Adrenal gland (tissue), 9 donors: ENCODE measurements at regions not wholly inside any gene's neighbourhood (a gene's known extent, or its start where the extent isn't known, plus 50 kb on each side); places are given as distances from the start of the nearest gene placed in this dataset.
"Not testable (repeated sequence)": the region's sequence is repeated elsewhere in the genome, so short reads cannot be mapped to it uniquely, and the experiment has no call there.

Experiments used
- DNase-seq, 7 donors: peaks; one replicate each; pipeline ENCODE4 v3.0.0-alpha.2; 2019 to 2020
- H3K27ac ChIP-seq, 5 donors: fragments of 200-600 bp; sonication (generic) in 4 of 5; 1 replicate in 3 of 5; 2 replicates in 2 of 5; pipeline versions ENCODE4 v1.5.1 to v1.8.0; 2016 to 2020; ENCODE audit warnings: mild to moderate bottlenecking in 1 of 5
- H3K27me3 ChIP-seq: fragments of 200-600 bp; 2 replicates; pipeline ENCODE4 v1.8.0; 2021
- H3K36me3 ChIP-seq, 2 donors: fragments of 200-600 bp; replicated peaks in 1 of 2; 1 replicate in 1 of 2; 2 replicates in 1 of 2; pipeline versions ENCODE4 v1.5.1 to v1.8.0; 2018 to 2022
- H3K4me1 ChIP-seq, 2 donors: fragments of 200-600 bp; replicated peaks in 1 of 2; 1 replicate in 1 of 2; 2 replicates in 1 of 2; pipeline versions ENCODE4 v1.5.1 to v1.8.0; 2018 to 2021
- H3K4me3 ChIP-seq, 4 donors: fragments of 200-600 bp; sonication (generic) in 3 of 4; one replicate each; pipeline ENCODE4 v1.5.1; 2016 to 2018
- H3K9me3 ChIP-seq, 3 donors: fragments of 200-600 bp; sonication (generic) in 1 of 3; replicated peaks in 1 of 3; 1 replicate in 2 of 3; 2 replicates in 1 of 3; pipeline versions ENCODE4 v1.5.1 to v1.8.0; 2016 to 2021
- POLR2A ChIP-seq, 2 donors: fragments of 450-650 bp; IDR thresholded peaks; one replicate each; pipeline ENCODE4 v1.6.1; 2017; ENCODE audit warnings: antibody characterized with exemption in 2 of 2, mild to moderate bottlenecking in 2 of 2, moderate library complexity in 1 of 2
- WGBS, 4 donors: extraction: QIAGEN DNeasy Blood & Tissue Kit in 2 of 4; methylation state at CpG; one replicate each; pipeline versions ENCODE4 v1.1.5 to v1.1.7; 2013 to 2017; 5-methylcytosine and 5-hydroxymethylcytosine counted together
- intact Hi-C, 2 donors: fragments of 100-400 bp; cut with DNase I; formaldehyde crosslinking; loops; one replicate each; pipeline versions ENCODE4 v1.14.1 to v1.15.0; 2022 to 2023
- TF ChIP-seq, protein P1 (sequence below), 6 experiments: fragments of 450-650 bp in 4 of 6; fragments of 200-600 bp in 2 of 6; sonication (generic) in 1 of 6; IDR thresholded peaks; 1 replicate in 5 of 6; 2 replicates in 1 of 6; pipeline versions ENCODE4 v1.5.1 to v1.8.0; 2016 to 2021; ENCODE audit warnings: antibody characterized with exemption in 6 of 6, mild to moderate bottlenecking in 2 of 6, moderate library complexity in 1 of 6
- donor health status: healthy with polysubstance abuse.
- donor health status: Bipolar disorder and iron deficiency.
- donor health status: DM: yes; HTN: yes; CAD: no.
- donor health status: DM: no; HTN: no; CAD: no.
- donor health status: DM: no; HTN: no; CAD: no.

DNA sequence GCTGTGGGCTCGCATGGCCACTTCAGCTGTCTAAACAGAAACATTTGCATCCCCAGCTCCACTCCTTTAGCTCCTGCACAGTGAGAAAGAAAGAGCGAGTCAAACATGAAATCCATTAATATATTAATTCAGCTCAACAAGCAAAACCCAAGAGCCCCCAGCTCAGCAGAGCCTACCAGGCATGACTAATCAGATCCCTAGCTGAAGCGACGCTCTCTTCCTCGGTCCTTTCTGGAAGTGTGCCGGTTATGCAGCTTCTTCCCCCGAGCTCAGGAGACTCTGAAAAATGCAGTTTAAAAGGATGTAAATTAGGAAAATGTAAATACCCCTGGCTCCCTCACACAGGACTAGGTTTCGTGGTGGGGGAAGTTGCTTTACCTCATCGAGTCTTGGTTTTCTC lies 221.5 kb downstream of the ANKRD30B start:
- H3K4me3 ChIP-seq, result no peak overlapping the region
- TF ChIP-seq POLR2A (IDR thresholded peaks at IDR 0.05), result no peak
- TF ChIP-seq, protein P1, sequence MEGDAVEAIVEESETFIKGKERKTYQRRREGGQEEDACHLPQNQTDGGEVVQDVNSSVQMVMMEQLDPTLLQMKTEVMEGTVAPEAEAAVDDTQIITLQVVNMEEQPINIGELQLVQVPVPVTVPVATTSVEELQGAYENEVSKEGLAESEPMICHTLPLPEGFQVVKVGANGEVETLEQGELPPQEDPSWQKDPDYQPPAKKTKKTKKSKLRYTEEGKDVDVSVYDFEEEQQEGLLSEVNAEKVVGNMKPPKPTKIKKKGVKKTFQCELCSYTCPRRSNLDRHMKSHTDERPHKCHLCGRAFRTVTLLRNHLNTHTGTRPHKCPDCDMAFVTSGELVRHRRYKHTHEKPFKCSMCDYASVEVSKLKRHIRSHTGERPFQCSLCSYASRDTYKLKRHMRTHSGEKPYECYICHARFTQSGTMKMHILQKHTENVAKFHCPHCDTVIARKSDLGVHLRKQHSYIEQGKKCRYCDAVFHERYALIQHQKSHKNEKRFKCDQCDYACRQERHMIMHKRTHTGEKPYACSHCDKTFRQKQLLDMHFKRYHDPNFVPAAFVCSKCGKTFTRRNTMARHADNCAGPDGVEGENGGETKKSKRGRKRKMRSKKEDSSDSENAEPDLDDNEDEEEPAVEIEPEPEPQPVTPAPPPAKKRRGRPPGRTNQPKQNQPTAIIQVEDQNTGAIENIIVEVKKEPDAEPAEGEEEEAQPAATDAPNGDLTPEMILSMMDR (IDR thresholded peaks at IDR 0.05), result no peak
- no peaks in the 10 kb centered on the region for H3K36me3 ChIP-seq
- H3K27me3 ChIP-seq, result no peaks in the 10 kb centered on the region
- H3K27ac ChIP-seq, result no peak overlapping the region
- DNase-seq, result no peak
- no peaks in the 10 kb centered on the region for H3K4me1 ChIP-seq
- 68 to 73% (median 70%) methylated on average over 9 of the region's 9 CpGs for WGBS, 4 donors
- intact Hi-C loops, result no loop called here
- no peaks in the 10 kb centered on the region for H3K9me3 ChIP-seq

DNA sequence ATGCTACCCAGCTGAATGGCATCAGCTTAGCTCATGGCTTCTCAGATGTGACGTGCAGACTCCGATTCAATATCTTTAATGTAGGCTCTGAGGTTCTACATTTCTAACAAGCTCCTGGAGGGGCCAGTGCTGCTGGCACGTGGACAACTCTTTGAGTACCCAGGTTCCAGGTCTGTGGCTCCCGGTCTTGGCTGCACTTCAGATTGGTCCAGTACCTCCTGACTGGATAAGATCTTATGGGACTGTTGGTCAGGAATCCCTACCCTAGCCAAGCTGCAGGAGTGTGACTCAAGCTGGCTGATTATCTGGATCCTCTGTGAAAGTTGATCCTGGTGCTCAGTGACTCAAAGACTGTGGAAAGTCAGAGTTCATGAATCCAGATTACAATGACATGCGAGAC lies 222.1 kb downstream of the ANKRD30B start:
- H3K27ac ChIP-seq, result no peak overlapping the region
- no peak for DNase-seq
- H3K9me3 ChIP-seq, result no peaks in the 10 kb centered on the region
- no peaks in the 10 kb centered on the region for H3K4me1 ChIP-seq
- no peak overlapping the region for H3K4me3 ChIP-seq
- no peak for TF ChIP-seq POLR2A (IDR thresholded peaks at IDR 0.05)
- TF ChIP-seq, protein P1 (IDR thresholded peaks at IDR 0.05), result no peak
- no peaks in the 10 kb centered on the region for H3K36me3 ChIP-seq
- 69 to 83% (median 77%) methylated on average over 5 of the region's 5 CpGs for WGBS, 4 donors
- intact Hi-C loops, result no loop called here
- no peaks in the 10 kb centered on the region for H3K27me3 ChIP-seq

DNA sequence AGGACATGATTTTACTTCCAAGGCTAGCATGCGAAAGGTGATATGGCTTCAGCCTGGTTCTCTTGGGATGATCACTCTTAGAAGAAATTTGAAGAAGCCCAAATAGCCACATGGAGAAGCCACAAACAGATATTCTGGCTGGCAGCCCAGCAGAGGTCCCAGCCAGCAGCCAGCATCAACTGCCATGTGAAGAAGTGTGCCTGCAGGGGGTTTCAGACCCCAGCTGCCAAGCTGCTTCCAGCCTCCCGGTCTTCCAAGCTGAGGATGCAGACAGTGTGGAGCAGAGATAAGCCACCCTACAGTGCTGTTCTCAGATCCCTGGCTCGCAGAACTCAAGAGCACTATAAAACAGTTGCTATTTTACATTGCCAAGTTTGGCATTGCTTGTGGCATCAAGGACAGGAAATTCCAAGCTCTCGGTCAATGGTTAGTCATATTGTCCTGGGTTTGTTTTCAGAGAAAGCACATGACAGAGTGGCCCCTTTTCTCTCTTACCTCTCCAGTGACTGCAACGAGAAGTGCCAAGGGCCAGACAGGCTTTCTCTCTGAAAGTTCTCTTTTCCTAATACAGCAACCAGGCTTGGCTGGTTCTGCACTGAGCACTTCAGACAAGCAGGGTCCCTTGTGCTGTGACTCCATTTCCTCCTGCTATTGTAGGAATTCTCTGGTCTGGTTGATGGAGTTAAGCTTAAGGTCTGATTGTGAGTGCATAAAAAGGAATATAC lies 223.7 kb downstream of the ANKRD30B start:
- no peaks in the 10 kb centered on the region for H3K9me3 ChIP-seq
- no peak overlapping the region for H3K4me3 ChIP-seq
- H3K27me3 ChIP-seq, result no peaks in the 10 kb centered on the region
- H3K4me1 ChIP-seq, result no peaks in the 10 kb centered on the region
- WGBS, 4 donors, result 44 to 63% (median 50%) methylated on average over 5 of the region's 5 CpGs
- no peaks in the 10 kb centered on the region for H3K36me3 ChIP-seq
- intact Hi-C loops, result no loop called here
- DNase-seq, result no peak
- no peak for TF ChIP-seq POLR2A (IDR thresholded peaks at IDR 0.05)
- TF ChIP-seq, protein P1 (IDR thresholded peaks at IDR 0.05), result no peak
- no peak overlapping the region for H3K27ac ChIP-seq

DNA sequence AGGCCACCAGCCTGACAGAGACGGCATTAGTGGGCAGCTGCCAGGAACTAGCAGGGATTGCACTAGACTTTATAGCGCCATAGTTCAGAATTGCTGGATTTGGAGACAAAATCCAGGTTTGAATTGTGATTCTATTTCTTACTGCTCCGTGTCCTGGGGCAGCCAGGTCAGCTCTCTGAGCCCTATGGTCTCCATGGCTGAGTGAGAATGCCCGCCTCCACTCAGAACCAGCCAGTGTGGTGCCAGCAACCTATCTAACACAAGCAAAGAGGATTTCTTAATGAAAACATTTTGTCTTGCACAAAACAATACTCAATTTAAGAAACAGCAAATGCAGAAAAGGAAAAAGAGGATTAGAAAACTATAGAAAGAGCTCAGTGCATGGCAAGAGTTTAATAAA lies 225.4 kb downstream of the ANKRD30B start:
- intact Hi-C loops, H3K36me3 ChIP-seq, H3K27me3 ChIP-seq, DNase-seq, H3K9me3 ChIP-seq, H3K27ac ChIP-seq, H3K4me3 ChIP-seq, H3K4me1 ChIP-seq: not testable (repeated sequence)
- WGBS, 4 donors, result 56 to 87% (median 73%) methylated on average over 4 of the region's 4 CpGs

DNA sequence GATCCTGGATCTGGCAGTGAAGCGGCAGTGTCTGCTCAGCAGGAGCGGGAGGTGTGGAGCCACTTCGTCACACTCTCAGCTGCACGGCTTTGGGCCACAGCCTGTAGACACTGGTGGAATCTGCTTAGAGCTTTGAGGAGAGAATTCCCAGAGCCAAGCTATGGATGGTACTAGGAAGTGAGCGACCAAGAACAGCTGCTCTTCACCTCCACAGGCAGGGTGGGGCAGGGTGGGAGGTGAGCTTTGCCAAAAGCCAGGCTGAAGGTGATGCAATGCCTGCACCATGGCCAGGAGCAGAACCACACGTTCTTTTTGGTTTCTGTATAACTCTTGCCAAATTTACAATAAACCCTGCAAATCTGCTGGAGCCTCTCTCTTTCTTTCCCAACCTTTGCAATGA lies 226.1 kb downstream of the ANKRD30B start:
- DNase-seq, result no peak
- Histone ChIP-seq H3K4me1 (no peaks in the 10 kb centered on the region), H3K9me3 (no peaks in the 10 kb centered on the region), H3K27ac (no peak overlapping the region), H3K4me3 (no peak overlapping the region), H3K36me3 (no peaks in the 10 kb centered on the region), H3K27me3 (no peaks in the 10 kb centered on the region)
- intact Hi-C loops, result no loop called here
- no peak for TF ChIP-seq POLR2A (IDR thresholded peaks at IDR 0.05)
- TF ChIP-seq, protein P1 (IDR thresholded peaks at IDR 0.05), result no peak
- WGBS, 4 donors, result 70 to 83% (median 77%) methylated on average over 4 to 6 of the region's 6 CpGs
